Jurkat, Clone E6-1 (cell line): ENCODE measurements at regions not wholly inside any gene's neighbourhood (a gene's known extent, or its start where the extent isn't known, plus 50 kb on each side); places are given as distances from the start of the nearest gene placed in this dataset.

Experiments used
- DNase-seq: peaks from one replicate; pipeline ENCODE4 v3.0.0-alpha.2; 2011; ENCODE audit warnings: low read depth, low spot score
- H3K4me3 ChIP-seq: 2 replicates; pipeline ENCODE4 v1.5.1; 2011; ENCODE audit warnings: mild to moderate bottlenecking, low read length, control low read depth, moderate library complexity

DNA sequence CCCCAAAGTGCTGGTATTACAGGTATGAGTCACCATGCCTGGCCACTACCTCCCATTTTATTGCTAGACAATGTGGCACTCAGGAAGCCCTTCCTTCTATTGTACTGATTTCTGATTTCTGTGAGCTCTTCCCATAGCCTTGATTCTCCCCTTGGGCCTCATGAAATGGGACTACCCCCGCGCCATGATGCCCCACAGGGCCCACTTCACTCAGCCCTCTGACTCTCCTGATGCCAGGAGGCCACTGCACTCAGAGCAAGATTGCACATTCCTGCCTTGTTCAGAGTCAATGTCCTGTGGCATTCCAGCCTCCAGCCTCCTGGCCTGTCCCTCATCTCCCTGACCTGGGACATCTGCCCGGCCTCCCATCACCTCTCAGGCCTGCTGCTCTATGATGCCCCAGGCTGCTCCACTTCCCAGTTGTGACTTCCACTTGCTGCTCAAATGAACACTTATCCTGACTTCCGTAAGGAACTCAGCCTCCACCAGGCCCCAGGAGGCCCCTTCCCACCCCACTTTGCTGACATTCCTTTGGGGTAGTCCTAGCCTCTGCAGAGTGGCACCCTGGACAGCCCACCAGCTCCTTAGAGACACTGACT is 66.6 kb upstream of the KSR1 start:
- no peak for DNase-seq
- no peak overlapping the region for H3K4me3 ChIP-seq

DNA sequence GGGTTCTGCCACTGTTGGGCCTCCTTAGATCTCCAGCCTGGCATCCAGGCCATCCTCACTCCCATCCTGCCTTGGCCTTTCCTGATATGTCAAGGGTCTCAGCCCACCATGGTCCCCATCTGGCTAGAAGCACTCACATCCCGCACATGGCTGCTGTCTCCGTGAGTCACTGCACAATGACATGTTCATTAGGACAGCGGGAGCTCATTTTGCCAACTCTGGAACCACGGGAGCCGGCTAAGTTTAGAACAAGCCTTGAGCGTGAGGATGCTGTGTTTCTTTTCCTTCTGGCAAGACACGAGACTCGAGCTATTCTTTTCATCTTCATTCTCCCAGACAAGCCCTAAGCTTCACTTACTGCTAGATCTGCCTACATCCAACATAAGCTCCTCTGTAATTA is 65.7 kb upstream of the KSR1 start:
- H3K4me3 ChIP-seq: no peak overlapping the region
- DNase-seq: no peak

DNA sequence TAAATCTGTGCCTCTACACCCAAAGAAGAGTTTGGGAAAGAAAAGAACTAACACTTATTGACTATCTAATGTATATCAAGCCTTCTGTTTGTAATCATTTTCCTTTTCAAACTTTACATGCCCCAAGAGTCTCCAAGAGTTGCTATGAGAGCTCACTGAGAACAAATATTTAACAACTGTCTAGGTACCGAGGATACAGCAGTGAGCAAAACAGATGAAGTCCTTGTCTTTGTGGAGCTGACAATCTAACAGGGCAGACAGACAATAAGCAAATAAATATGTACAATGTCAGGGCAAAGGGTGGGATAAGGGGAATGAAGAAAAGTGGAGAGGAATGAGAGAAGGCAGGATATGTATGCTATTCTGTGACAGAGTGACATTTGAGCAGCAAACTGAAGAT is 64.8 kb upstream of the KSR1 start:
- DNase-seq: no peak

DNA sequence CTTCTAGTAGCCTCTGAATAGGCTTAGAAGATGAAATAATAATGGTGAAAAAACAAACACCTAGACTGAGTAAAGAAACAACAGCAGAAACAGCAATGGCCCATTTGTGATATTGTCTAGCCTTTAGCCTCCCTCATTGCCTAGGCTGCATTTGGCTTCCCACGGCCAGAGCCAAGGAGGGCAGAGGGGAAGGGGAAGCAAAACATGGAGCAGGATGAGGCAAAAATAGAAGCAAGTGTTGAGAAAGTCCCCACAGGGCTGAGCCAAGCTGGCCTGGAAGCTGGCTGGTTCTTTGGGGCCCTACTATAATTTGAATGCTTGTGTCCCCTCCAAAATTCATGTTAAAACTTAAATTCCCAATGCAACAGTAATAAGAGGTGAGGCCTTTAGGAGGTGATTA is 60.2 kb upstream of the KSR1 start:
- DNase-seq: no peak
- no peak overlapping the region for H3K4me3 ChIP-seq

More for the DNA sequence above, 64.8 kb upstream of the KSR1 start:
- H3K4me3 ChIP-seq: no peak overlapping the region

DNA sequence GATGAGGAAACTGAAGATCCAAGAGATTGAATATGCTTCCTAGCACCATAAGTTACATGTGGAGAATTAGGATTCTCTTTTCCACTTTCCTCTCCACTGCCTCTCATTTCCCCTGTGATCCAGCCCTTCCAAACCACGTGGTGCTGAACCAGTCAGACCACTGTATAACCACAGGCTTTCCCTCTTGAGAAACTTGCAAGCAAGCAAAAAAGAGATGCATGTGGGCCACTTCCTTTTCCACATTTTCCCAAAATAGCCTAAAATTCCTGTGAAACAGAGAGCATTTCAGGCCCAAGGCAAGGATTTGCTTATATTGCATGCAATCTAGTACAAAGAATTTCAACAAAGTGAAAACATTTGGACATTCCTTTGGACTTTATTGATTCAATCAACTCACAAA is 59.3 kb upstream of the KSR1 start:
- no peak overlapping the region for H3K4me3 ChIP-seq
- DNase-seq: no peak

DNA sequence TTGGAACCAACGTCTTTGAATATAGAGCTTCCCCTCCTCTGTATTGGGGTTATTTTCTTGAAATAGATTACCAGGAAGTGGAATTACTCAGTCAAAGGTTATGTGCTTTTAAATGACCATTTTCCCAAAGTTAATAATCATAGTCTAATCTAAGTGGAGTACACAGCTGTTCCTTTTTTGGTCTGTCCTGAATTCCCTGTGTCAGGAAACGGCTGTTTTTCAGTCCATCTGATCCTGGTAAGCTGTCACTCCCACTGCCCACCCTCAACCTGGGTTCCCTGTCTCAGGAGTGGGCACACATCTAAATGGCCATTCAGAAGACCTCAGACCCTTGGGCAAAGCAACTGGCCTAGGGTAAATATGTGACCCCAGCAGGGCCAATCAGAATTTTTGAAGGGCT is 57.6 kb upstream of the KSR1 start:
- no peak for DNase-seq

DNA sequence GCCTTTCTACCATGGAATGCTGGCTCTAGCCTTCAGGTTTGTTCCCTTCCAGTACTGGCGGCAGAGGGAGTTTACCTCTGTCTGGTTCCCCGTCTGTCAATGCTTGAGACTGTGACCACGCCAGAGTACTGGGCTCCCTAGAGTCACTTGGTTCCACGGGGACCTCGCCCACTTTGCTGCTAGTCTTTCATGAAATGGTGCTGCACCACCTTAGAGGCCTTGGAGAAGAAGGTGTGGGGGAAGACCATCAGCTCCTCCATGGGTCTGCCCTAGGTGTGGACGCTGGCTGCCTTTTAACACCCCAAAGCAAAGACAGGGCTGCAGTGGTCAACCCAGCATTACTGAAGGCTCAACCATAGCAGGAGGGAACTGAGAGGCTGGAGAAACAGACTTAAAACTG is 55.3 kb upstream of the KSR1 start:
- no peak for DNase-seq
- H3K4me3 ChIP-seq: no peak overlapping the region

More for the DNA sequence above, 57.6 kb upstream of the KSR1 start:
- H3K4me3 ChIP-seq: no peak overlapping the region

DNA sequence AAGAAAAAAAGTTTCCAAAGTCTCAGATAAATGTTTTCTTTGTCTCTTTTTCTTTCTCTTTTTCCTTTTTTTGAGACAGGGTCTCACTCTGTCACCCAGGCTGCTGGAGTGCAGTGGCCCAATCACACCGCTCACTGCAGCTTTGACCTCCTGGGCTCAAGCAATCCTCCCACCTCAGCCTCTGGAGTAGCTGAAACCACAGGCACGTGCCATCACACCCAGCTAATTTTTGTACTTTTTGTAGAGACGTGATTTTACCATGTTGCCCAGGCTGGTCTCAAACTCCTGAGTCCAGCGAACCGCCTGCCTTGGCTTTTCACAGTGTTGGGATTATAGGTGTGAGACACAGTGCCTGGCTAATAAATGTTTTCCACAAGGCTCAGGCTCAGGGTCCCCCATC is 53.3 kb upstream of the KSR1 start:
- DNase-seq: no peak
- H3K4me3 ChIP-seq: no peak overlapping the region

DNA sequence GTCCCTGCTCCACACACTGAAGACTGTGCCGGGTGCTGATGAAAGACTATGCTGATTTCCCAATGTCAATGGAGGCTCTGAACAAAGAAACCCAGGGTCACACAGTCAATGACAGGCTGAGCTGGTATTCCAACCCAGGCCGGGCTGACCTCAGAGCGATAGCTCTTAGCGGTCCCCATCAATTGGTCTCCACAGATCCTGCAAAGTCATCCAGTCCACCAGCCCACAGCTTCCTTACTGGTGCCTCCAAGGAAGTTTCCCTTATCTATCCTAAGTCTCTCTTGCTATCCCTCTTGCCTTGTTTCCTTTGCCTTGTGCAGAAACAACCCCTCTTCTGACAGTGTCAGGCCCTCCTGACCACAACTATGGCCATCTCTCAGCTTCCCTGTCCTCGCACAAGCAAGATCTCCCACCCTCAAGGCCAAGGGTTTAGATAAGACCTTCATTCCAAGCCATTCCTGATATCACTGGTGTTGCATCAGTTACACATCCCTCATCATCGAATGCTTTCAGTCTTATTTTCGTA is 52.7 kb upstream of the KSR1 start:
- H3K4me3 ChIP-seq: no peak overlapping the region
- DNase-seq: no peak

DNA sequence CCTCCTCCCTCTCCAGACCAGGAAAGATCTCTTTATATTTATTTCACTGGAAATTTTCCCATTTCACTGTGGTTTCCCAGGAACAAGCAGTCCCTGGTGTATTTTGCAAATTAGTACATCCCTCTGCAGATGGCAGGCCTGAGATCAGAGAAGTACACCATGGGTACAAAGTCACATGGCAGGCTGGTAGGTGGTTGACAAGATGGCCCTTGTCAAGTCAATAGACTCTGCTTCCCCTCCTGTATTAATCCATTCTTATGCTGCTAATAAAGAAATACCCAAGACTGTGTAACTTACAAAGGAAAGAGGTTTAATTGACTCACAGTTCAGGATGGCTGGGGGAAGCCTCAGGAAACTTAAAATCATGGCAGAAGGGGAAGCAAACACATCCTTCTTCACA is 51.6 kb upstream of the KSR1 start:
- no peak overlapping the region for H3K4me3 ChIP-seq
- DNase-seq: no peak
